ENCODE measurements at regions not wholly inside any gene's neighbourhood (a gene's known extent, or its start where the extent isn't known, plus 50 kb on each side); places are given as distances from the start of the nearest gene placed in this dataset.
"Not testable (repeated sequence)": the region's sequence is repeated elsewhere in the genome, so short reads cannot be mapped to it uniquely, and the experiment has no call there.

DNA sequence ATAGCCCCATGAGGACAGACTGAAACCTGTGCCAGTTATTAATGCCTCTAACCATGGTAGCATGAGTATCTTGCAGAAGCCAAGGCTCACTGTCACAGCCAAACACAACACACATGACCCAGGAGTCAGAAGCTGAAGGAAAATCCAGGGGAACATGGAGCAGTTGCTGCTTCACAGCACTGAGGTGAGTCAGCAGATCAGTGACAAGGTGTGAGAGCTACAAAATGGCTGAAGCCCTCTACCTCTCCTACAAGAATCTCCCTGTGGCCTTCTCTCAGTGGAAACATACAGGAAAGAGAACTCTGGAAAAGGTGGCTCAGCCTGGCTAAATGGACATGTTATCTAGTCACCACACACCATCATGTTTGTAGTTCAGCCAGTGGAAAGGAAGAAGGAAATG, 93.5 kb downstream of the NAB1 start:
- no peaks in the 10 kb centered on the region for H3K36me3 Mint-ChIP-seq (ENCODE audit: low read depth)
- H3K27ac Mint-ChIP-seq, result no peak overlapping the region
- H3K27me3 Mint-ChIP-seq, result no peaks in the 10 kb centered on the region
- H3K4me1 Mint-ChIP-seq (ENCODE audit: low read depth), result peaks cover 7% of the 10 kb centered on the region
- H3K9me3 Mint-ChIP-seq, result no peaks in the 10 kb centered on the region
- no peak overlapping the region for H3K4me3 Mint-ChIP-seq
- intact Hi-C loops (cut with micrococcal nuclease), result no loop called here

- H3K27me3 Mint-ChIP-seq, result no peaks in the 10 kb centered on the region
- no peaks in the 10 kb centered on the region for H3K9me3 Mint-ChIP-seq
- peaks cover 7% of the 10 kb centered on the region for H3K4me1 Mint-ChIP-seq (ENCODE audit: low read depth)
- intact Hi-C loops (cut with micrococcal nuclease), result no loop called here
- no peak overlapping the region for H3K27ac Mint-ChIP-seq
- no peaks in the 10 kb centered on the region for H3K36me3 Mint-ChIP-seq (ENCODE audit: low read depth)
- no peak overlapping the region for H3K4me3 Mint-ChIP-seq
Measured at GRCh38 chr2:190744041-190744440, 95.2 kb downstream of the NAB1 start.

DNA sequence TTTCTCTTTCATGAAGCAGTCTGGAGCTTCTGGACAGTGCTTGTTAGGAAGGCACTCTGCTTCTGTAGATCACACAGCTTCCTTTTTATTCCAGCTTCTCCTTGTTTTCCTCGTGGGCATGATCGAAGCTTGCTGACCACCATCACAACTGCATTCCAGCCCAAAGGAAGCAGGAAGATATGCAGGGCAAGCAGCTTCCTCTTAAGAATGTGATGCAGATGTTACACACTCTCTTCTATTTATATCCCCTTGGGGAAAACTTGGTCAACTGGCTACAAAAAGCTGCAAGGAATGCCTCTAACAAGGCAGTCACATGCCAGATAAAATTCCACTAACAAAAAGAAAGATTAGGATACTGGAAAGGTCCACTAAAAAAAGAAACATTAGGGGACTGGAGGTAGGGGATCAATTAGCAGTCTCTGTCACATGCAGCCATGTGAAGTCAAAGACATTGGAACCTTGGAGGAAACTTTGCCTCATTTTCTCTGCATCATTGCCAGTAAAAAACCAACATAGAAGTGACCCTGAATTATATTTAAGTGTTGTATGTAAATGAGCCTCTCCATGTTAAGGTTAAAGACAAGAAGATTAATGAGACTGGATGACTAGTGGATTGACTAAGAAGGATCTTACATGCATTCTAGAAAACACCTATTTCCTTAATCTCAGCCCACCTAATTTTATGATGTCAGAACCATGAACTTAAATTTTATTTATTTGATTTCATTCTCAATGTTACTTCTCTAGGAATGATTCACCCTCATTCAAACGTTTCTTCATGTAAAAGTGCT, 98.3 kb downstream of the NAB1 start:
- H3K9me3 Mint-ChIP-seq, result no peaks in the 10 kb centered on the region
- no peak overlapping the region for H3K4me3 Mint-ChIP-seq
- H3K27ac Mint-ChIP-seq, result no peak overlapping the region
- no peaks in the 10 kb centered on the region for H3K36me3 Mint-ChIP-seq (ENCODE audit: low read depth)
- H3K27me3 Mint-ChIP-seq, result no peaks in the 10 kb centered on the region
- intact Hi-C loops (cut with micrococcal nuclease), result no loop called here
- peaks cover 7% of the 10 kb centered on the region for H3K4me1 Mint-ChIP-seq (ENCODE audit: low read depth)

DNA sequence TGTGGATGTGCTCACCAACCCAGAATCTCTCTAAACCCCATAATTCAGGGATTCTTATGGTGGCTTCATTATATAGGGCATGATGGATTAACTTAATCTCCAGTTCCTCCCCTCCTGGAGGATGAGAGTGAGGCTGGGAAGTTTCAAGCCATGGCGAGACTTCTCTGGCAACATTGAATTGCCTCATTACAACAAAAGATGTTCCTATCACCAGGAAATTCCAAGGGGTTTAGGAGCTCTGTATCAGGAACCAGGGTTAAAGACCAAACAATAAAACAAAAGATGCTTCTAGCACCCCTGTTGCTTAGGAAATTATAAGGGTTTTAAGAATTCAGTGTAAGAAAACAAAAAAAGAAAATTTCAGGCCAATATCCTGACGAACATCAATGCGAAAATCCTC, 100.1 kb downstream of the NAB1 start:
- H3K27me3 Mint-ChIP-seq, result no peaks in the 10 kb centered on the region
- no peak overlapping the region for H3K27ac Mint-ChIP-seq
- H3K4me3 Mint-ChIP-seq, result no peak overlapping the region
- H3K9me3 Mint-ChIP-seq, result no peaks in the 10 kb centered on the region
- no peaks in the 10 kb centered on the region for H3K36me3 Mint-ChIP-seq (ENCODE audit: low read depth)
- H3K4me1 Mint-ChIP-seq (ENCODE audit: low read depth), result peaks cover 7% of the 10 kb centered on the region
- intact Hi-C loops (cut with micrococcal nuclease), result no loop called here

- Mint-ChIP-seq H3K36me3 (ENCODE audit: low read depth) (no peaks in the 10 kb centered on the region), H3K4me3 (no peak overlapping the region), H3K27ac (no peak overlapping the region), H3K27me3 (peaks cover 3% of the 10 kb centered on the region), H3K4me1 (ENCODE audit: low read depth) (peaks cover 5% of the 10 kb centered on the region), H3K9me3 (no peaks in the 10 kb centered on the region)
- intact Hi-C loops (cut with micrococcal nuclease), result no loop called here
Measured at GRCh38 chr2:190755772-190756415, 107.0 kb downstream of the NAB1 start.

DNA sequence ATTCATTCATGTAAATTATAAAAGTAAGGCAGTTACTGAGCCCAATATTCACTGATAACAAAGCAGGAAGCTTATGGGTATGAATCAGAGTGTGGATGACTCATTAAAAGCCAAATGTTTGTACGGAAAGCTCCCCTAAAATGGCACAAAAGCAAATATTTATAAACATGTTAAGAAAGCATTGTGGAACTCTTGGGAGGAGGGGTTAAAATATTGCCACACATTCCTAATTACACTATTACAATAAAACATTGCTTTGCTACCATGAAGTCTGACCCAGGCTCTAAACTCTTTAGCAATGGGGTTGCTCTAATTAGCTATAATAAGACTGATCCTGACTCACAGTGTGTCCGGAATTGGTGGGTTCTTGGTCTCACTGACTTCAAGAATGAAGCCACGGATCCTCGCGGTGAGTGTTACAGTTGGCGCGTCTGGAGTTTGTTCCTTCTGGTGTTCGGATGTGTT, 110.9 kb downstream of the NAB1 start:
- Mint-ChIP-seq H3K4me3 (no peak overlapping the region), H3K27ac (no peak overlapping the region), H3K36me3 (ENCODE audit: low read depth) (no peaks in the 10 kb centered on the region), H3K4me1 (ENCODE audit: low read depth) (peaks cover 5% of the 10 kb centered on the region), H3K9me3 (no peaks in the 10 kb centered on the region), H3K27me3 (peaks cover 8% of the 10 kb centered on the region)
- intact Hi-C loops (cut with micrococcal nuclease), result no loop called here

- H3K9me3 Mint-ChIP-seq; H3K36me3 Mint-ChIP-seq (ENCODE audit: low read depth); H3K27ac Mint-ChIP-seq; H3K27me3 Mint-ChIP-seq; intact Hi-C loops (cut with micrococcal nuclease); H3K4me1 Mint-ChIP-seq (ENCODE audit: low read depth): not testable (repeated sequence)
- peak overlapping the region; percentile 64 for H3K4me3 Mint-ChIP-seq
Measured at GRCh38 chr2:190760353-190761150, 111.7 kb downstream of the NAB1 start.

- H3K27ac Mint-ChIP-seq; H3K9me3 Mint-ChIP-seq; H3K36me3 Mint-ChIP-seq (ENCODE audit: low read depth); intact Hi-C loops (cut with micrococcal nuclease); H3K4me1 Mint-ChIP-seq (ENCODE audit: low read depth); H3K27me3 Mint-ChIP-seq: not testable (repeated sequence)
- H3K4me3 Mint-ChIP-seq, result peak overlapping the region; percentile 67
Measured at GRCh38 chr2:190761216-190761615, 112.3 kb downstream of the NAB1 start.

GRCh38 chr2:190762566-190762965, 113.7 kb downstream of the NAB1 start:
- Mint-ChIP-seq H3K27ac (no peak overlapping the region), H3K4me3 (no peak overlapping the region), H3K27me3 (peaks cover 8% of the 10 kb centered on the region), H3K9me3 (no peaks in the 10 kb centered on the region), H3K4me1 (ENCODE audit: low read depth) (peaks cover 10% of the 10 kb centered on the region), H3K36me3 (ENCODE audit: low read depth) (no peaks in the 10 kb centered on the region)
- intact Hi-C loops (cut with micrococcal nuclease), result no loop called here

DNA sequence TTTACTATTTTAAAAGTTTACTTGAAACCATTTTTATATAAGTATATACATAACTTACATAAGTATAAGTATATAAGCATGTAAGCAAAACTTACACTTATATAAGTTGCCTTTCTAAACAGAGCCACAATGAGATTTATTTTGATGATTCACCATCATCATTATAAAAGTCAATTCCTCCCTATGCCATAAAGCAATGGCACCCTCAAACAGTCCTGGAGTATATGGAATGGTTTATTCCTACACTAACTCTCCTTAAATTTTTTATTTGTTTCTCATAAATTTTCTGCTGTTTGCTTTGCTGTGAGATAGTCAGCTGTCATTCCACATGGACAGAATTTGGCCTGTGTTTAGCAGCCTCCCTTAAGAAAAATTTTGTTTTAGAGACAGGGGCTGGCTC, 114.2 kb downstream of the NAB1 start:
- intact Hi-C loops (cut with micrococcal nuclease), result no loop called here
- Mint-ChIP-seq H3K27ac (no peak overlapping the region), H3K4me3 (no peak overlapping the region), H3K4me1 (ENCODE audit: low read depth) (peaks cover 10% of the 10 kb centered on the region), H3K9me3 (no peaks in the 10 kb centered on the region), H3K36me3 (ENCODE audit: low read depth) (no peaks in the 10 kb centered on the region), H3K27me3 (peaks cover 8% of the 10 kb centered on the region)

GRCh38 chr2:190763901-190764514, 115.1 kb downstream of the NAB1 start:
- intact Hi-C loops (cut with micrococcal nuclease), result no loop called here
- peaks cover 10% of the 10 kb centered on the region for H3K4me1 Mint-ChIP-seq (ENCODE audit: low read depth)
- no peaks in the 10 kb centered on the region for H3K36me3 Mint-ChIP-seq (ENCODE audit: low read depth)
- no peak overlapping the region for H3K27ac Mint-ChIP-seq
- H3K9me3 Mint-ChIP-seq, result no peaks in the 10 kb centered on the region
- no peak overlapping the region for H3K4me3 Mint-ChIP-seq
- H3K27me3 Mint-ChIP-seq, result peaks cover 8% of the 10 kb centered on the region

- Mint-ChIP-seq H3K4me1 (ENCODE audit: low read depth) (peaks cover 5% of the 10 kb centered on the region), H3K27ac (no peak overlapping the region), H3K36me3 (ENCODE audit: low read depth) (no peaks in the 10 kb centered on the region), H3K9me3 (no peaks in the 10 kb centered on the region), H3K27me3 (peaks cover 8% of the 10 kb centered on the region), H3K4me3 (no peak overlapping the region)
- intact Hi-C loops (cut with micrococcal nuclease), result no loop called here
Measured at GRCh38 chr2:190765386-190766173, 115.0 kb upstream of the GLS start.

DNA sequence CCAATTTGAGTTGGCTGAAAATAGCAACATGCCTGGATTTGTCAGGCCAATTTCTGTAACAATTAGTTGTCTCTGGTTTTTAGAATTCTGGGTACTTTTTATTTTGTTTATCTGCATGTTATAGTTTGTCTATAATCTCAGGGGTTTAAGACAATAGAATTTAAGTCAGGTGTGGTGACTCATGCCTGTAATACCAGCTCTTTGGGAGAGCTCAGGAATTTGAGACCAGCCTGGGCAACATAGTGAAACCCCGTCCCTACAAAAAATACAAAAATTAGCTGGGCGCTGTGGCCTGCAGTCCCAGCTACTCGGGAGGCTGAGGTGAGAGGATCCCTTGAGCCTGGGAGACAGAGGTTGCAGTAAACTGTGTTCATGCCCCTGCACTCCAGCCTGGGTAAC, 114.4 kb upstream of the GLS start:
- H3K4me1 Mint-ChIP-seq (ENCODE audit: low read depth), result peaks cover 5% of the 10 kb centered on the region

More for the DNA sequence above, 114.4 kb upstream of the GLS start:
- H3K36me3 Mint-ChIP-seq (ENCODE audit: low read depth), result no peaks in the 10 kb centered on the region
- intact Hi-C loops (cut with micrococcal nuclease), result no loop called here
- no peak overlapping the region for H3K4me3 Mint-ChIP-seq
- H3K9me3 Mint-ChIP-seq, result no peaks in the 10 kb centered on the region
- H3K27ac Mint-ChIP-seq, result no peak overlapping the region
- peaks cover 5% of the 10 kb centered on the region for H3K27me3 Mint-ChIP-seq
